T-helper 2 cell (primary cell): ENCODE measurements at regions not wholly inside any gene's neighbourhood (a gene's known extent, or its start where the extent isn't known, plus 50 kb on each side); places are given as distances from the start of the nearest gene placed in this dataset.
A peak's percentile ranks its signal among the peaks of the same experiment; 100 is the strongest.
"Not testable (repeated sequence)": the region's sequence is repeated elsewhere in the genome, so short reads cannot be mapped to it uniquely, and the experiment has no call there.

Source experiments
- DNase-seq, 5 experiments: peaks; one replicate each; pipeline versions ENCODE4 v3.0.0 to v3.0.0-alpha.2; 2012 to 2022

- no peak for DNase-seq
Measured at GRCh38 chr18:11458447-11458846, 150.9 kb upstream of the SLC35G4 start.

GRCh38 chr18:11457853-11458252 lies 151.5 kb upstream of the SLC35G4 start:
- not testable (repeated sequence) for DNase-seq

- DNase-seq = no peak
Measured at GRCh38 chr18:11454040-11454439, 155.4 kb upstream of the SLC35G4 start.

GRCh38 chr18:11444169-11444568 lies 165.2 kb upstream of the SLC35G4 start:
- not testable (repeated sequence) for DNase-seq

GRCh38 chr18:11437046-11437445 lies 172.3 kb upstream of the SLC35G4 start:
- DNase-seq = no peak

GRCh38 chr18:11432360-11432811 lies 177.0 kb upstream of the SLC35G4 start:
- DNase-seq = no peak

- no peak for DNase-seq
Measured at GRCh38 chr18:11429876-11430275, 179.5 kb upstream of the SLC35G4 start.

- no peak for DNase-seq
Measured at GRCh38 chr18:11425211-11425610, 184.2 kb upstream of the SLC35G4 start.

- no peak for DNase-seq
Measured at GRCh38 chr18:11419338-11419737, 190.1 kb upstream of the SLC35G4 start.

- no peak for DNase-seq
Measured at GRCh38 chr18:11412811-11413210, 196.6 kb upstream of the SLC35G4 start.

- no peak for DNase-seq
Measured at GRCh38 chr18:11411048-11411447, 198.3 kb upstream of the SLC35G4 start.

GRCh38 chr18:11408555-11409065 lies 200.8 kb upstream of the SLC35G4 start:
- no peak for DNase-seq

- DNase-seq = no peak
Measured at GRCh38 chr18:11407940-11408339, 201.5 kb upstream of the SLC35G4 start.

- DNase-seq = no peak
Measured at GRCh38 chr18:11405804-11406203, 203.6 kb upstream of the SLC35G4 start.

GRCh38 chr18:11400703-11401102 lies 208.7 kb upstream of the SLC35G4 start:
- DNase-seq = no peak

- DNase-seq = no peak
Measured at GRCh38 chr18:11398625-11399024, 210.8 kb upstream of the SLC35G4 start.

GRCh38 chr18:11392980-11393885 lies 216.2 kb upstream of the SLC35G4 start:
- DNase-seq = no peak

GRCh38 chr18:11392292-11392691 lies 217.1 kb upstream of the SLC35G4 start:
- peak in 1 of 5 experiments; percentile 1 for DNase-seq

GRCh38 chr18:11391661-11392060 lies 217.7 kb upstream of the SLC35G4 start:
- no peak for DNase-seq

- DNase-seq = no peak
Measured at GRCh38 chr18:11388755-11389680, 220.4 kb upstream of the SLC35G4 start.

- no peak for DNase-seq
Measured at GRCh38 chr18:11387880-11388279, 221.5 kb upstream of the SLC35G4 start.

GRCh38 chr18:11383381-11383780 lies 226.0 kb upstream of the SLC35G4 start:
- DNase-seq = no peak

- DNase-seq = no peak
Measured at GRCh38 chr18:11380968-11381367, 228.4 kb upstream of the SLC35G4 start.
